ENCODE measurements at regions not wholly inside any gene's neighbourhood (a gene's known extent, or its start where the extent isn't known, plus 50 kb on each side); places are given as distances from the start of the nearest gene placed in this dataset.
A peak's percentile ranks its signal among the peaks of the same experiment; 100 is the strongest.

DNA sequence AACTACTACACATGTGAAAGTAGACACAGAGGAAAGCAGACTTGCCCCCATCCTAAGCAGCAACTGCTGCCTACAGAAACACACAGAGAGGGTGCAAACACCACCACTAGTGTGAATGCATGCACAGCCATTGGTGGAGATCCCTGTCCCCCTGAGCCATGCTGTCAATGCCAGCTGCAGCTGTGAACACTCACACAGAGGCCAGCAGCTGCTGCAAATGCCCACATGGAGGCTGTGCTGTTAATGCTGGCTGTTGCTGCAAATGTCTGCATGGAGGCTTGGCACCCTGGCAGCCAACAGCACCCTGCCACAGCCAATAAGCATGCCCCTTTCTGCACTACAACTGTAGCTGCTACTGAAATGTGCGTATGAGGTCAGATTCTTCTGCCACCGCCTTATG is 355.0 kb downstream of the LNPK start:
- TF ChIP-seq FOXA1 (IDR thresholded peaks at IDR 0.05), result no peak
- no peak for TF ChIP-seq CTBP1 (IDR thresholded peaks at IDR 0.05; ENCODE audit: borderline replicate concordance)
- TF ChIP-seq ARNT (IDR thresholded peaks at IDR 0.05), result no peak
- TF ChIP-seq FOXM1 (IDR thresholded peaks at IDR 0.05; ENCODE audit: borderline replicate concordance), result no peak
- no peak for TF ChIP-seq ELF4 (IDR thresholded peaks at IDR 0.05)
- TF ChIP-seq, protein P1, sequence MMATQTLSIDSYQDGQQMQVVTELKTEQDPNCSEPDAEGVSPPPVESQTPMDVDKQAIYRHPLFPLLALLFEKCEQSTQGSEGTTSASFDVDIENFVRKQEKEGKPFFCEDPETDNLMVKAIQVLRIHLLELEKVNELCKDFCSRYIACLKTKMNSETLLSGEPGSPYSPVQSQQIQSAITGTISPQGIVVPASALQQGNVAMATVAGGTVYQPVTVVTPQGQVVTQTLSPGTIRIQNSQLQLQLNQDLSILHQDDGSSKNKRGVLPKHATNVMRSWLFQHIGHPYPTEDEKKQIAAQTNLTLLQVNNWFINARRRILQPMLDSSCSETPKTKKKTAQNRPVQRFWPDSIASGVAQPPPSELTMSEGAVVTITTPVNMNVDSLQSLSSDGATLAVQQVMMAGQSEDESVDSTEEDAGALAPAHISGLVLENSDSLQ (IDR thresholded peaks at IDR 0.05), result no peak
- TF ChIP-seq SP1 (IDR thresholded peaks at IDR 0.05), result no peak
- TF ChIP-seq LEF1 (IDR thresholded peaks at IDR 0.05; ENCODE audit: borderline replicate concordance), result no peak
- TF ChIP-seq TARDBP (IDR thresholded peaks at IDR 0.05), result no peak
- no peak for TF ChIP-seq SUZ12 (IDR thresholded peaks at IDR 0.05)
- TF ChIP-seq HDGF (IDR thresholded peaks at IDR 0.05; ENCODE audit: borderline replicate concordance), result no peak
- no peak for TF ChIP-seq FOXK2 (IDR thresholded peaks at IDR 0.05)
- no peak for TF ChIP-seq ZNF384 (IDR thresholded peaks at IDR 0.05)
- TF ChIP-seq NFRKB (IDR thresholded peaks at IDR 0.05), result no peak
- TF ChIP-seq BHLHE40 (IDR thresholded peaks at IDR 0.05; ENCODE audit: borderline replicate concordance), result no peak
- DNase-seq (ENCODE audit: extremely low spot score), result no peak
- POLR2A ChIA-PET, result no interaction called here
- CTCF ChIA-PET, result no interaction called here

DNA sequence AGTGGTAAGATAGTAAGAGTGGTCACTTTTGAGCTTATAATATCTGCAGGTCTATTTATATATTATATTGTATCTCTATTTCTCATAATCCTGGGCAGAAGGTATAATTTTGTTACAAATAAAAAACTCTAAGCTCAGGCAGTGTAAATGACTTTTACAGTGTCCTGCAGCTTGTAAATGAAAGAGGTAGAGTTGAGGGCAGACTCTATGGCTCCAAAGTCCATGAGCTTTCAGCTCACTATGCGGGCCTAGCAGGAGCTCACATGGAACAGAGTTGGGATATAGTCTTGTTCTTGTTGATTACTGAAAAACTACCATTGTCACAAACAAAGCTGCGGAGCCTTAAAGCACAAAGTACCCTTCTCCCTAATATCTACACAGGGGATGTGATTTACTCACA is 361.4 kb downstream of the LNPK start:
- ChIA-PET CTCF (no interaction called here), POLR2A (no interaction called here)
- no peak for DNase-seq (ENCODE audit: extremely low spot score)
- TF ChIP-seq SP1 (IDR thresholded peaks at IDR 0.05) (no peak), FOXK2 (IDR thresholded peaks at IDR 0.05) (no peak), ARNT (IDR thresholded peaks at IDR 0.05) (no peak), CTBP1 (IDR thresholded peaks at IDR 0.05; ENCODE audit: borderline replicate concordance) (no peak), FOXM1 (IDR thresholded peaks at IDR 0.05; ENCODE audit: borderline replicate concordance) (no peak), FOXA1 (IDR thresholded peaks at IDR 0.05) (no peak), ZNF384 (IDR thresholded peaks at IDR 0.05) (no peak), SUZ12 (IDR thresholded peaks at IDR 0.05) (no peak), TARDBP (IDR thresholded peaks at IDR 0.05) (no peak), BHLHE40 (IDR thresholded peaks at IDR 0.05; ENCODE audit: borderline replicate concordance) (no peak), ELF4 (IDR thresholded peaks at IDR 0.05) (no peak), NFRKB (IDR thresholded peaks at IDR 0.05) (no peak), LEF1 (IDR thresholded peaks at IDR 0.05; ENCODE audit: borderline replicate concordance) (no peak)
- TF ChIP-seq, protein P1 (IDR thresholded peaks at IDR 0.05), result no peak

DNA sequence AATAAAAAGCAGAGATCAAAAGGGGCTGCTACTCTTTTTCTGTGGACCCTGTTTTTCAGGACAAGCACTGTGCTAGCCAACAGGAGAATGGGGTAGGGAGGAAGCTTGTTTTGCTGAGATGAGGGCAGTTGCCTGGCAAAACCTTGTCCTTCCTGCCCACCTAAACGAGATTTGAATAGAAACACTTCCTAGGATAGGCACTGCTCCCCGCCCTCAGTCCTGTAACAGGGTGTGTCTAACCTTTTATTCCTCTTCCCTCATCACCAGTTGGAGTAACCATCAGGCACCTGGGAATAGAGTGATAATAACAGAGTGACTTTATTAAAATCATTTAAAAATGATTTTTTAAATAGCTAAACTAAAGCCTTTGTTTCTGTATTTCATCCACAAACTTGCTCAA is 368.8 kb downstream of the LNPK start:
- TF ChIP-seq SP1 (IDR thresholded peaks at IDR 0.05) (no peak), FOXM1 (IDR thresholded peaks at IDR 0.05; ENCODE audit: borderline replicate concordance) (no peak), FOXA1 (IDR thresholded peaks at IDR 0.05) (no peak), FOXK2 (IDR thresholded peaks at IDR 0.05) (no peak)
- ChIA-PET POLR2A (no interaction called here), CTCF (no interaction called here)
- DNase-seq (ENCODE audit: extremely low spot score), result no peak

DNA sequence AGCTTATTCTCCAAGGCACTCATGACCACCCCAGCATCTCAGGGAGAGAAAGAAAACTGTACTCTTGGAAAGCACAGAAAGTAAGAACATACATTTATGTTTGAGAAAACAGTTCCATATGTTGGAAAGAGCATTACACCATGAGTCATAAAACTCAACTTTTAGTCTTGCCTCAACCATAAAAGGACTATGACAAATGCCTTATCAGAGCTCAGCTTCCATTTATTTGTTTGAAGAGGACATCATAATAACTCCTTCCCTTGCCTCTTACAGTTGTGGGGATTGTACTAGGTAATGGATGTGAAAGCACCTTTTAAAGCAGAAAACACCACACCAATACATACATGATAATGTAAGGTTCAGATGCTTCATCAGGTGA is 370.8 kb downstream of the LNPK start:
- DNase-seq (ENCODE audit: extremely low spot score), result no peak
- CTCF ChIA-PET, result interaction anchor here (0.6 to 1.1 kb wide), 2 partner anchors 23 to 55 kb away, joined by 3 read pairs; no protein-coding TSS in a partner anchor
- POLR2A ChIA-PET, result no interaction called here
- TF ChIP-seq LEF1 (IDR thresholded peaks at IDR 0.05; ENCODE audit: borderline replicate concordance) (no peak), L3MBTL2 (conservative IDR thresholded peaks at IDR 0.05) (no peak), ZNF384 (IDR thresholded peaks at IDR 0.05) (no peak), ELF4 (IDR thresholded peaks at IDR 0.05) (no peak), NFRKB (IDR thresholded peaks at IDR 0.05) (no peak), TARDBP (IDR thresholded peaks at IDR 0.05) (no peak), FOXM1 (IDR thresholded peaks at IDR 0.05; ENCODE audit: borderline replicate concordance) (no peak), SUZ12 (IDR thresholded peaks at IDR 0.05) (no peak), FOXK2 (IDR thresholded peaks at IDR 0.05) (no peak), FOXA1 (IDR thresholded peaks at IDR 0.05) (no peak), HDGF (IDR thresholded peaks at IDR 0.05; ENCODE audit: borderline replicate concordance) (no peak), BHLHE40 (IDR thresholded peaks at IDR 0.05; ENCODE audit: borderline replicate concordance) (no peak), ARNT (IDR thresholded peaks at IDR 0.05) (no peak), SP1 (IDR thresholded peaks at IDR 0.05) (no peak), CTBP1 (IDR thresholded peaks at IDR 0.05; ENCODE audit: borderline replicate concordance) (no peak)
- TF ChIP-seq, protein P1 (IDR thresholded peaks at IDR 0.05), result no peak

DNA sequence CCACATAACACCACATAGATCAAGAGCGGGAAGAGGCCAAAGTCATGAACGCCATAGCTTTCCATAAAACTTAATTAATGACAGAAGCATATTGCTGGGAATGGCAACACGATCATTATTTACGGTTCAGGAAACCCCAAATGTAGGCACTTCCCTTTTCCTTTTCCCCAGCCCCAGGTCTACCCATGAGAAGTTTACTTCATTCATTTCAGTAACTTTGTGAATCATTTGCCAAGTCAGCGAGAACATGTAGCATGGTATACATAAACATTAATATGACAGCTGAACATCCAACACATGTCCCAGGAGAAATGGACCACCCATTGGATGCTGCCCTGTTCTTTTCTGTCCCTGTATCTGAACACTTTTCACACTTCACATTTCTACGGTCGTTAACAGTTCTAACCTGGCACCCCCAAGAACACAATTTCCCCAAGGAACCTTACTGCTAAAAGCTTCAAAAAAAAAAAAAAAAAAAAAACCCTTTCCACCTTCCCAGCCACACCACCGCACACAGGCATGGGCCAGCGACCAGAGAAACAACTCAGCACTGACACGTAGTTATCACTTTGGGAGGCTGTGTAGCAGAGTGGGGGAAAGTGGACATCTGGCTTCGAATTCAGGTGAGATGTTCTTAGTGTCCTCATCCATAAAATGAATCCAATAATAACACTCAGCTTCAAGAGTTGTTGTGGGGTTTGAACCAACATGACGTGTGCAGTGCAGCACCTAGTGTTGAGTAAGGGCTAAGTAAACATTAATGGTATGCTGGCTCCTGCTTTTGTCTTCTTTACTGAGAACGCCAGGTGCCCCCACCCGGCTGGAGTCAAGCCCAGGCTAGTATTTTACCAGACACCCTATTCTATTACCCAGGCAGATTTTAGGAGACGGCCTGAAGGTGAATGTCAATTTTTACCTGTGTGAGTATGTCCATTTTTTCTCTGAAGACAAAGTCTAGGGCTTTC is 371.5 kb downstream of the LNPK start:
- DNase-seq (ENCODE audit: extremely low spot score), result no peak

DNA sequence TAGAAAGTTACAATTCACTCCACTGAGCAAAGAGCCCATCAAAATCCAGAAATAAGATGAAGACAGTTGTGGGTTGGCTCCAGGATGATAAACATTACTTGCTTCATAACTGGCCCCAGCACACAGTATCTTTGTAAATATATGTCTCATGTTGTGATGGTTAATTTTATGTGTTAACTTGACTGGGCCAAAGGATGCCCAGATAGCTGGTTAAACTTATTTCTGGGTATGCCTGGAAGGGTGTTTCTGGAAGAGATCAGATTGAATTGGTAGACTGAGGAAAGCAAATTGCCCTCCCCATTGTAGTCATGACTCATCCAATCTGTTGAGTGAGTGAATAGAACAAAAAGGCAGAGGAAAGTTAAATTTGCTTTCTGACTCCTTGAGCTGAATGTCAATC is 373.8 kb downstream of the LNPK start:
- TF ChIP-seq L3MBTL2 (conservative IDR thresholded peaks at IDR 0.05), result no peak
- TF ChIP-seq, protein P1 (IDR thresholded peaks at IDR 0.05), result no peak
- no peak for TF ChIP-seq TARDBP (IDR thresholded peaks at IDR 0.05)
- no peak for TF ChIP-seq ELF4 (IDR thresholded peaks at IDR 0.05)
- TF ChIP-seq NFRKB (IDR thresholded peaks at IDR 0.05), result no peak
- no peak for TF ChIP-seq ARNT (IDR thresholded peaks at IDR 0.05)
- TF ChIP-seq HDGF (IDR thresholded peaks at IDR 0.05; ENCODE audit: borderline replicate concordance), result no peak
- no peak for TF ChIP-seq ZNF384 (IDR thresholded peaks at IDR 0.05)
- no peak for TF ChIP-seq SUZ12 (IDR thresholded peaks at IDR 0.05)
- no peak for TF ChIP-seq FOXA1 (IDR thresholded peaks at IDR 0.05)
- TF ChIP-seq CTBP1 (IDR thresholded peaks at IDR 0.05; ENCODE audit: borderline replicate concordance), result no peak
- TF ChIP-seq FOXK2 (IDR thresholded peaks at IDR 0.05), result no peak
- no peak for TF ChIP-seq FOXM1 (IDR thresholded peaks at IDR 0.05; ENCODE audit: borderline replicate concordance)
- TF ChIP-seq LEF1 (IDR thresholded peaks at IDR 0.05; ENCODE audit: borderline replicate concordance), result no peak
- TF ChIP-seq BHLHE40 (IDR thresholded peaks at IDR 0.05; ENCODE audit: borderline replicate concordance), result no peak
- ChIA-PET CTCF (no interaction called here), POLR2A (no interaction called here)
- no peak for DNase-seq (ENCODE audit: extremely low spot score)

More for the DNA sequence above, 371.5 kb downstream of the LNPK start:
- POLR2A ChIA-PET, result no interaction called here
- TF ChIP-seq CTBP1 (IDR thresholded peaks at IDR 0.05; ENCODE audit: borderline replicate concordance) (no peak), ZNF384 (IDR thresholded peaks at IDR 0.05) (0 out of 2 replicates have a peak, but pooled peaks have one; percentile 44), FOXA1 (IDR thresholded peaks at IDR 0.05) (no peak), L3MBTL2 (conservative IDR thresholded peaks at IDR 0.05) (no peak)
- CTCF ChIA-PET, result interaction anchor here (0.6 to 1.1 kb wide), 3 partner anchors 24 to 72 kb away, joined by 3 to 8 read pairs (median 3); no protein-coding TSS in a partner anchor
